Renal pelvis (tissue), 1 donor: ENCODE measurements at regions not wholly inside any gene's neighbourhood (a gene's known extent, or its start where the extent isn't known, plus 50 kb on each side); places are given as distances from the start of the nearest gene placed in this dataset.
"Not testable (repeated sequence)": the region's sequence is repeated elsewhere in the genome, so short reads cannot be mapped to it uniquely, and the experiment has no call there.

Source experiments
- DNase-seq: peaks from one replicate; pipeline ENCODE4 v3.0.0-alpha.2; 2013

- DNase-seq, result no peak
Observed at GRCh38 chr6:7016226-7016625, 91.5 kb upstream of the RREB1 start.

GRCh38 chr6:7021301-7021700 is 86.5 kb upstream of the RREB1 start:
- DNase-seq, result no peak

- no peak for DNase-seq
Observed at GRCh38 chr6:7025861-7026260, 81.9 kb upstream of the RREB1 start.

- DNase-seq, result not testable (repeated sequence)
Observed at GRCh38 chr6:7028963-7029362, 78.8 kb upstream of the RREB1 start.

- DNase-seq, result not testable (repeated sequence)
Observed at GRCh38 chr6:7030968-7031367, 76.8 kb upstream of the RREB1 start.

GRCh38 chr6:7033202-7033601 is 74.6 kb upstream of the RREB1 start:
- no peak for DNase-seq

GRCh38 chr6:7034055-7034454 is 73.7 kb upstream of the RREB1 start:
- no peak for DNase-seq

GRCh38 chr6:7035837-7036249 is 71.9 kb upstream of the RREB1 start:
- no peak for DNase-seq

GRCh38 chr6:7041511-7042026 is 66.2 kb upstream of the RREB1 start:
- DNase-seq, result no peak

GRCh38 chr6:7042056-7042653 is 65.6 kb upstream of the RREB1 start:
- no peak for DNase-seq

GRCh38 chr6:7042654-7043545 is 64.9 kb upstream of the RREB1 start:
- no peak for DNase-seq

GRCh38 chr6:7045331-7045730 is 62.4 kb upstream of the RREB1 start:
- DNase-seq, result no peak

GRCh38 chr6:7045746-7046145 is 62.0 kb upstream of the RREB1 start:
- DNase-seq, result no peak

GRCh38 chr6:7047128-7047527 is 60.6 kb upstream of the RREB1 start:
- DNase-seq, result no peak

GRCh38 chr6:7047966-7048365 is 59.8 kb upstream of the RREB1 start:
- DNase-seq, result no peak

GRCh38 chr6:7048894-7049293 is 58.9 kb upstream of the RREB1 start:
- DNase-seq, result no peak

- no peak for DNase-seq
Observed at GRCh38 chr6:7050004-7050403, 57.8 kb upstream of the RREB1 start.

- DNase-seq, result peak; percentile 37
Observed at GRCh38 chr6:7050872-7051779, 56.6 kb upstream of the RREB1 start.

- peak; percentile 69 for DNase-seq
Observed at GRCh38 chr6:7051780-7052442, 55.9 kb upstream of the RREB1 start.

GRCh38 chr6:7052443-7053011 is 55.2 kb upstream of the RREB1 start:
- peak; percentile 82 for DNase-seq

GRCh38 chr6:7053125-7053774 is 54.5 kb upstream of the RREB1 start:
- DNase-seq, result no peak
